ENCODE measurements at regions not wholly inside any gene's neighbourhood (a gene's known extent, or its start where the extent isn't known, plus 50 kb on each side); places are given as distances from the start of the nearest gene placed in this dataset.

- Histone ChIP-seq H2BK15ac (replicated peaks; ENCODE audit: low read depth) (no peak overlapping the region), H3K9ac (ENCODE audit: low read length) (peak overlapping the region; percentile 40), H2BK5ac (ENCODE audit: low read length) (no peak overlapping the region), H2AK5ac (ENCODE audit: low read length) (no peak overlapping the region), H4K8ac (ENCODE audit: low read depth, low read length) (no peak overlapping the region), H3K79me2 (ENCODE audit: control insufficient read depth, insufficient read depth, low read length) (no peaks in the 10 kb centered on the region), H3K27me3 (ENCODE audit: insufficient read depth, low read length, poor library complexity) (peaks cover 4% of the 10 kb centered on the region), H4K5ac (ENCODE audit: low read length) (no peak overlapping the region), H3K36me3 (ENCODE audit: control insufficient read depth, insufficient read depth, low read length) (no peaks in the 10 kb centered on the region), H3K4ac (ENCODE audit: low read depth, low read length) (no peak overlapping the region), H3K23ac (ENCODE audit: low read length) (no peak overlapping the region), H2BK120ac (ENCODE audit: low read depth, low read length) (no peak overlapping the region), H3K4me3 (ENCODE audit: low read length) (no peak overlapping the region), H3K18ac (ENCODE audit: low read length) (peak overlapping the region; percentile 35), H3K56ac (ENCODE audit: low read length) (peak overlapping the region; percentile 64), H3K27ac (ENCODE audit: low read depth, low read length) (no peak overlapping the region), H3K4me2 (ENCODE audit: low read length) (peak overlapping the region; percentile 27), H3K79me1 (ENCODE audit: low read length) (no peaks in the 10 kb centered on the region), H3K4me1 (ENCODE audit: control insufficient read depth, low read depth, low read length) (peaks cover 4% of the 10 kb centered on the region)
- no CpG with 5 or more reads among the region's 47 CpGs for WGBS (ENCODE audit: extremely low coverage, insufficient coverage, low lambda C conversion rate)
- peak; percentile 23 for DNase-seq
Observed at GRCh38 chrX:40152741-40153344, 55.1 kb upstream of the BCOR start.

GRCh38 chrX:40152173-40152711 is 54.5 kb upstream of the BCOR start:
- Histone ChIP-seq H3K36me3 (ENCODE audit: control insufficient read depth, insufficient read depth, low read length) (no peaks in the 10 kb centered on the region), H2BK120ac (ENCODE audit: low read depth, low read length) (no peak overlapping the region), H2BK5ac (ENCODE audit: low read length) (no peak overlapping the region), H3K4me3 (ENCODE audit: low read length) (no peak overlapping the region), H3K4me2 (ENCODE audit: low read length) (no peak overlapping the region), H3K9ac (ENCODE audit: low read length) (peak overlapping the region; percentile 29), H3K79me2 (ENCODE audit: control insufficient read depth, insufficient read depth, low read length) (no peaks in the 10 kb centered on the region), H3K18ac (ENCODE audit: low read length) (peak overlapping the region; percentile 35), H4K8ac (ENCODE audit: low read depth, low read length) (no peak overlapping the region), H3K27ac (ENCODE audit: low read depth, low read length) (no peak overlapping the region), H2AK5ac (ENCODE audit: low read length) (no peak overlapping the region), H3K4me1 (ENCODE audit: control insufficient read depth, low read depth, low read length) (peaks cover 4% of the 10 kb centered on the region), H3K79me1 (ENCODE audit: low read length) (no peaks in the 10 kb centered on the region), H3K56ac (ENCODE audit: low read length) (peak overlapping the region; percentile 70), H2BK15ac (replicated peaks; ENCODE audit: low read depth) (no peak overlapping the region), H3K27me3 (ENCODE audit: insufficient read depth, low read length, poor library complexity) (peaks cover 3% of the 10 kb centered on the region), H3K23ac (ENCODE audit: low read length) (no peak overlapping the region), H4K5ac (ENCODE audit: low read length) (no peak overlapping the region), H3K4ac (ENCODE audit: low read depth, low read length) (no peak overlapping the region)
- DNase-seq: peak; percentile 11
- WGBS (ENCODE audit: extremely low coverage, insufficient coverage, low lambda C conversion rate): no CpG with 5 or more reads among the region's 42 CpGs

- Histone ChIP-seq H2BK15ac (replicated peaks; ENCODE audit: low read depth) (no peak overlapping the region), H3K9ac (ENCODE audit: low read length) (no peak overlapping the region), H4K5ac (ENCODE audit: low read length) (no peak overlapping the region), H3K4ac (ENCODE audit: low read depth, low read length) (no peak overlapping the region), H3K79me2 (ENCODE audit: control insufficient read depth, insufficient read depth, low read length) (no peaks in the 10 kb centered on the region), H4K8ac (ENCODE audit: low read depth, low read length) (no peak overlapping the region), H2AK5ac (ENCODE audit: low read length) (no peak overlapping the region), H2BK120ac (ENCODE audit: low read depth, low read length) (no peak overlapping the region), H3K79me1 (ENCODE audit: low read length) (no peaks in the 10 kb centered on the region), H3K4me2 (ENCODE audit: low read length) (no peak overlapping the region), H3K36me3 (ENCODE audit: control insufficient read depth, insufficient read depth, low read length) (no peaks in the 10 kb centered on the region), H3K18ac (ENCODE audit: low read length) (no peak overlapping the region), H3K27ac (ENCODE audit: low read depth, low read length) (no peak overlapping the region), H3K4me3 (ENCODE audit: low read length) (no peak overlapping the region), H3K4me1 (ENCODE audit: control insufficient read depth, low read depth, low read length) (peaks cover 4% of the 10 kb centered on the region), H2BK5ac (ENCODE audit: low read length) (no peak overlapping the region), H3K27me3 (ENCODE audit: insufficient read depth, low read length, poor library complexity) (peaks cover 3% of the 10 kb centered on the region), H3K56ac (ENCODE audit: low read length) (peak overlapping the region; percentile 60), H3K23ac (ENCODE audit: low read length) (no peak overlapping the region)
- no CpG with 5 or more reads among the region's 60 CpGs for WGBS (ENCODE audit: extremely low coverage, insufficient coverage, low lambda C conversion rate)
- DNase-seq: peak; percentile 49
Observed at GRCh38 chrX:40151211-40152172, 53.7 kb upstream of the BCOR start.

GRCh38 chrX:40150503-40150902 is 52.7 kb upstream of the BCOR start:
- H3K27me3 ChIP-seq (ENCODE audit: insufficient read depth, low read length, poor library complexity): peaks cover 3% of the 10 kb centered on the region
- H3K79me2 ChIP-seq (ENCODE audit: control insufficient read depth, insufficient read depth, low read length): no peaks in the 10 kb centered on the region
- H2BK5ac ChIP-seq (ENCODE audit: low read length): no peak overlapping the region
- no peak overlapping the region for H3K27ac ChIP-seq (ENCODE audit: low read depth, low read length)
- H3K4ac ChIP-seq (ENCODE audit: low read depth, low read length): no peak overlapping the region
- no peak overlapping the region for H3K56ac ChIP-seq (ENCODE audit: low read length)
- H2BK15ac ChIP-seq (replicated peaks; ENCODE audit: low read depth): no peak overlapping the region
- no peak overlapping the region for H4K5ac ChIP-seq (ENCODE audit: low read length)
- H3K4me1 ChIP-seq (ENCODE audit: control insufficient read depth, low read depth, low read length): peaks cover 4% of the 10 kb centered on the region
- no peak overlapping the region for H3K9ac ChIP-seq (ENCODE audit: low read length)
- H3K23ac ChIP-seq (ENCODE audit: low read length): no peak overlapping the region
- DNase-seq: no peak
- H3K18ac ChIP-seq (ENCODE audit: low read length): no peak overlapping the region
- no peak overlapping the region for H3K4me3 ChIP-seq (ENCODE audit: low read length)
- no peaks in the 10 kb centered on the region for H3K36me3 ChIP-seq (ENCODE audit: control insufficient read depth, insufficient read depth, low read length)
- H3K4me2 ChIP-seq (ENCODE audit: low read length): no peak overlapping the region
- no peaks in the 10 kb centered on the region for H3K79me1 ChIP-seq (ENCODE audit: low read length)
- H2AK5ac ChIP-seq (ENCODE audit: low read length): no peak overlapping the region
- no peak overlapping the region for H4K8ac ChIP-seq (ENCODE audit: low read depth, low read length)
- WGBS (ENCODE audit: extremely low coverage, insufficient coverage, low lambda C conversion rate): no CpG with 5 or more reads among the region's 6 CpGs
- H2BK120ac ChIP-seq (ENCODE audit: low read depth, low read length): no peak overlapping the region

- no peak overlapping the region for H2BK15ac ChIP-seq (replicated peaks; ENCODE audit: low read depth)
- no peak overlapping the region for H3K9ac ChIP-seq (ENCODE audit: low read length)
- H3K4me2 ChIP-seq (ENCODE audit: low read length): no peak overlapping the region
- no peak overlapping the region for H3K23ac ChIP-seq (ENCODE audit: low read length)
- H2BK120ac ChIP-seq (ENCODE audit: low read depth, low read length): no peak overlapping the region
- no peaks in the 10 kb centered on the region for H3K36me3 ChIP-seq (ENCODE audit: control insufficient read depth, insufficient read depth, low read length)
- H3K4me1 ChIP-seq (ENCODE audit: control insufficient read depth, low read depth, low read length): peaks cover 4% of the 10 kb centered on the region
- no peak overlapping the region for H2BK5ac ChIP-seq (ENCODE audit: low read length)
- DNase-seq: no peak
- H3K79me2 ChIP-seq (ENCODE audit: control insufficient read depth, insufficient read depth, low read length): no peaks in the 10 kb centered on the region
- H3K4ac ChIP-seq (ENCODE audit: low read depth, low read length): no peak overlapping the region
- no CpG with 5 or more reads among the region's 17 CpGs for WGBS (ENCODE audit: extremely low coverage, insufficient coverage, low lambda C conversion rate)
- no peak overlapping the region for H2AK5ac ChIP-seq (ENCODE audit: low read length)
- no peak overlapping the region for H4K8ac ChIP-seq (ENCODE audit: low read depth, low read length)
- H3K56ac ChIP-seq (ENCODE audit: low read length): no peak overlapping the region
- no peak overlapping the region for H3K27ac ChIP-seq (ENCODE audit: low read depth, low read length)
- no peaks in the 10 kb centered on the region for H3K79me1 ChIP-seq (ENCODE audit: low read length)
- H3K4me3 ChIP-seq (ENCODE audit: low read length): no peak overlapping the region
- H3K18ac ChIP-seq (ENCODE audit: low read length): no peak overlapping the region
- H4K5ac ChIP-seq (ENCODE audit: low read length): no peak overlapping the region
- H3K27me3 ChIP-seq (ENCODE audit: insufficient read depth, low read length, poor library complexity): peaks cover 3% of the 10 kb centered on the region
Observed at GRCh38 chrX:40149286-40150175, 51.8 kb upstream of the BCOR start.
